ENCODE measurements at regions not wholly inside any gene's neighbourhood (a gene's known extent, or its start where the extent isn't known, plus 50 kb on each side); places are given as distances from the start of the nearest gene placed in this dataset.

DNA sequence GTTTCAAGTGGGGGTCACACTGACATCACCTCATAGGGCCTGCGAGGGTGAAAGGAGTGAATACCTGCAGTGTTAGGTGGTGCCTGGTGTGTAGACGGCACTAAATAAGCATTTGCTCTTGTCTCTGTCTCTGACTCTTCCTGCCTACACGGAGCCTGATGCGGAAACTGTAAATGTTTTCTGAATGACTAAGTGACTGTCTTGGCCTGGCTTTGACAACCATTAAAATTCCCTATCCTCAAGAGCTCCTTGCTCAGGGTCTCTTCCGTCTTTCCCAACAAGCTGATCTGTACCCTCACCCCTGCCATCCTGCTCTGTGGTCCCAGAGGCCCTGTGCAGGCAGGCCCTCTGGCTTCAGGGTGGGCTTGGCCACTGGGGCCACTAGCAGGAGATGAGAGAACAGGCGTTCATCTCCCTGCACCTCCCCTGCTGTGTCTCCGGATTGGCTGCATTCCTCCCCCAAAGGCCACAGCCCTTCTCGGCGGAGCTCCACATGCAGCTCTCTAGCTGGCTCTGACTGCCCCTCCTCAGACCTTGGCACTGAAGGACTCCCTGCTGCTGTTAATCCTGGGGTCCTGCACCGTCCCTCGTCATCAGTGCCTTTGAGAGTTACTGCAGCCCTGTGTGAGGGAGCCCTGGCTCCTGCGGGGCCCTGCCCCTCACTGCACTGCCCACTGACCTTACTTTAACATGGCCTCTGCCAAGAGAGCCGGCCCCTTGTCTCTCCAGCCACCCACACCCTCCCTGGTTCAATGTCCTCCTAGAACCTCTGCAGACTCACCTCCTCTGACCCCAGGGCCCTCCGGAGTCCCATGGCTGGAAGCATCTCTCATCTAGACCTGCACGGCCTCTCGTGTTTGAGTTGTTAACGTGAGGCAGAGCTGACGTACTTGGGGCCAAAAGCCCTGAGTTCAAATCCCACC lies 211.1 kb downstream of the MATN1 start:
- DNase-seq, result no peak

DNA sequence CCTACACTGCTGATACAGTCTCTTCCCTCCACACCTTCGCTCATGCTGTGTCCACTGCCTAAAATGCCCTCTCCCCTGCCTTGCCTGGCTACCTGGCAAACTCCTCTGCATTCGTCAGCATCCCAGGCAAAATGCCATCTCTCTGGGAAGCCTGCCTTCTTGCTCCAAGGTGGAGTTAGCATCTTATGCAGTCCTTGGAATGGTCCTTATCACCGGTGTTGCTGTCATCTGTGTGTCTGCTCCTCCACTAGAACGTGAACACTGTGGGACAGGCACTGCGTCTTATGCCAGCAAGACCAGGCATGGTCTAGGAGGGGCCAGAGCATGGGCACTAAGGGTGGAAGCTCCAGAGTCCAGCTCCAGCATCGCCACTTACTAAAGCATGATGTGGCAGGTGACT lies 211.8 kb downstream of the MATN1 start:
- DNase-seq, result no peak

GRCh38 chr1:30511106-30511505 lies 212.3 kb downstream of the MATN1 start:
- DNase-seq, result no peak

DNA sequence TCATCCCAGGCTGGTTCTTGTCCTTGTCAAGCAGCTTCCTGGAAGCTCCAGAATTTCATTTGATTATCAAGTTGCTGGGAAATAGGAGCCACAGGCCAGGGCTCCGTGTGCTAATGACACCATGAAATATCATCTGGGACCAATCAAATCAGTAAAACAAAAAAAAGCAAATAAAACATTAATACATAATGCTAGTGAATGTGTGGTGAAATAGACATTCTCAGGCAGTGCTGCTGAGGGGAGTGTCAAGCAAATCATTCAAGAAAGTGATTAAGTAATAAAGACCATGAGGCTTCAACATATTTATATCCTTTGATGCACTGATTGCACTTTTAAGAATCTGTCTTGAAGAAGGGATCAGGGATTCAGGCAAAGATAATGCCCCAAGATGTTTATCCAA lies 213.7 kb downstream of the MATN1 start:
- DNase-seq, result no peak

- DNase-seq, result no peak
Measured at GRCh38 chr1:30508611-30509010, 214.8 kb downstream of the MATN1 start.

- DNase-seq, result no peak
Measured at GRCh38 chr1:30508175-30508448, 215.3 kb downstream of the MATN1 start.

- no peak for DNase-seq
Measured at GRCh38 chr1:30507401-30508174, 215.8 kb downstream of the MATN1 start.

DNA sequence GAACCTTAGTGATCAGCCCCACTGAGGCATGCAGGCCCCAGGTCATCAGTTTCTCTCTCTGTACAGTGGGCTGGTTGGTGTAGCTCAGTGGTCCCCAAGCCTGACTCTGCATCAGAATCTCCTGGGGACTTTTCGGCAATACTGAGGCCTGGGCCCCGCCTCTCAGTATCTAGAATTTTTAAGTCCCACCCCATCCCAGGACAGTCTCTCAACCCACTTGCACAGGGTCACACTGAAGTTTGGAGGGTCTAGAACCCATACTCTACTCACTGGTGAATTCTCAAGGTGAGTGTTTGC lies 216.4 kb downstream of the MATN1 start:
- no peak for DNase-seq

GRCh38 chr1:30506291-30507015 lies 216.9 kb downstream of the MATN1 start:
- DNase-seq, result no peak

GRCh38 chr1:30505853-30506252 lies 217.5 kb downstream of the MATN1 start:
- DNase-seq, result no peak

GRCh38 chr1:30492451-30492850 lies 230.9 kb downstream of the MATN1 start:
- no peak for DNase-seq

DNA sequence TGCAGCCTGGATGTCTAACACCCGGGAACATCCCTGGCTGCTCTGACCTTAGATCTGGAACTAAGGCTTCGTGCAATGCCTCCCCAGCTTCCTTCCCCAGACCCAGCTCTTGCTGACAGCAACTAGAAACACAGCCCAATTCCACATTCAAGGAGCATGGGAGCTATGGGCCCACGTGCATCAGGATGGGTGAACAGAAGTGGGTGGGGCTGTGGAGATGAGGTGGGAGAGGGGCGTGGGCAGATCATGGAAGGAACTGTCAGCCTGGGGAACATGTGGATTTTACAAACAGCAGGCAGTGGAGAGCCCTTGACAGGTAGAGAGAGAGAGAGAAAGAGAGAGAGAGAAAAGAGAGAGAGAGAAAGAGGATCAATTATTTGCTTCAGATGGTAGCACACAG lies 231.6 kb downstream of the MATN1 start:
- no peak for DNase-seq

- DNase-seq, result no peak
Measured at GRCh38 chr1:30490554-30491053, 232.8 kb downstream of the MATN1 start.

DNA sequence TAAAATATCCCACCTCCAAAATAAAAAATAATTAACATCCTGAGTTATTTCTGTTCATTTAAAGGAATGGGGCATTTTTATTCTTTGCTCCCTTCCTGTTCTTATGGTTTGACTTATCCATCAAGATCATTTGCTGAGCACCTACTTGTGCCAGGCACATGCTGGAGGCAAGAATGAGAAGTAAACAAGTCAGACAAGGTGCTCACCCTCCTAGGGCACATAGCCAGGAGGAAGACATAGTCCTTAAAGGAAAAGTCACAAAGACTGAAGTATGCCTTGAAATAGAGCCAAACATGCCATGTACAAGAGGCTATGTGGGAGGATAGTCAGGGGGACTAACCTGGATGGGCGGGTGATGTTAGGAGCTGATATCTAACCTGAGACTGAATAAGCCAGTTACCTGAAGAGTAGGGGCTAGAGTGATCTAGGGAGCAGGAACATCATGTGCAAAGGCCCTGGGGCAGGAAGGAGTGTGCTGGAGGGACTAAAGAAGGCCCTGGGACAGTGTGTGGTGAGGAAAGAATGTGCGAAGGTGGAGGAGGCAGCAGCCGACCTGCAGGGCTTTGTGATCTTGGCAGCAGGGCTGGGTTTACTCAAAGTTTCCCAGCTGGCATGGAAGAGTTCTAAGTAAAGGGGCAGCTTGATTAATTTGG lies 233.5 kb downstream of the MATN1 start:
- DNase-seq, result no peak

DNA sequence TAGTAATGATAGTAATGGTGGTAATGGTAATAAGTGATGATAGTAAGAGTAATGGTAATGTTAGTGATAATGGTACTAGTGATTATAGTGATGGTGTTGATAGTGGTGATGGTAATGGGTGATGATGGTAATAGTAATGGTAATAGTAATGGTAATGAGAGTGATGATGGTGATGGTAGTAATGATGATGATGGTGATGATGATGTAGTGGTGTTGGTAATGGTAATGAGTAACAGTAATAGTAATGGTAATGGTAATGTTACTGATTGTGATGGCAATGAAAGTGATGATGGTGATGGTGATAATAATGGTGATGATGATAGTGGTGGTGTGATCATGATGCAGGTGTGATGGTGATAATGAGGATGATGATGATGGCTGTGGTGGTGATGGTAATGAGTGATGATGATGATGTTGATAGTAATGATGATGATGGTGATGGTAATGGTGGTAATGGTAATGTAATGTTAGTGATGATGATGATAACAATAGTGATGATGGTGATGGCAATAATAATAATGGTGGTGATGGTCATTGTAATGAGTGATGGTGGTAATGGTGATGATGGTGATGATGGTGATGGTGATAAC lies 235.0 kb downstream of the MATN1 start:
- DNase-seq, result no peak

GRCh38 chr1:30487042-30487441 lies 236.3 kb downstream of the MATN1 start:
- no peak for DNase-seq

DNA sequence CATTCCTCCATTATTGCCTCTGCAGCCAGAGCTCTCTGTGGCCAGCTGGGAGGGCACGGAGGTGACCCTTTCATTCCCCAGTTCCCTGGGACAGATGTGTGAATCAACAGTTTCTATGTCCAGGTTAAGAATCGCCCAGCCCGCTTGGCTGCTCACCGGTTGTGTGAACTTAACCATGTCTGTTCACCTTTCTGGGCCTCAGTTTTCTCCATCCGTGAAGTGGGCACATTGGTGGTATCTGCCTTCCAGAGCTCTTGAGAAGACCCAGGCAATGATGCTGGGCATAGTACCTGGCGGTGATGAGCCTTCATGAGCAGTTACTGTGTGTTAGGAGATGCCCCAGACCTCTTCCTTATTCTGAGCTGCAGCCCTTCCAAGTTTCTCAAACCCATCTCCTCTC lies 238.3 kb downstream of the MATN1 start:
- no peak for DNase-seq

GRCh38 chr1:30484668-30485067 lies 238.7 kb downstream of the MATN1 start:
- no peak for DNase-seq

GRCh38 chr1:30479575-30479974 lies 243.8 kb downstream of the MATN1 start:
- DNase-seq, result no peak

DNA sequence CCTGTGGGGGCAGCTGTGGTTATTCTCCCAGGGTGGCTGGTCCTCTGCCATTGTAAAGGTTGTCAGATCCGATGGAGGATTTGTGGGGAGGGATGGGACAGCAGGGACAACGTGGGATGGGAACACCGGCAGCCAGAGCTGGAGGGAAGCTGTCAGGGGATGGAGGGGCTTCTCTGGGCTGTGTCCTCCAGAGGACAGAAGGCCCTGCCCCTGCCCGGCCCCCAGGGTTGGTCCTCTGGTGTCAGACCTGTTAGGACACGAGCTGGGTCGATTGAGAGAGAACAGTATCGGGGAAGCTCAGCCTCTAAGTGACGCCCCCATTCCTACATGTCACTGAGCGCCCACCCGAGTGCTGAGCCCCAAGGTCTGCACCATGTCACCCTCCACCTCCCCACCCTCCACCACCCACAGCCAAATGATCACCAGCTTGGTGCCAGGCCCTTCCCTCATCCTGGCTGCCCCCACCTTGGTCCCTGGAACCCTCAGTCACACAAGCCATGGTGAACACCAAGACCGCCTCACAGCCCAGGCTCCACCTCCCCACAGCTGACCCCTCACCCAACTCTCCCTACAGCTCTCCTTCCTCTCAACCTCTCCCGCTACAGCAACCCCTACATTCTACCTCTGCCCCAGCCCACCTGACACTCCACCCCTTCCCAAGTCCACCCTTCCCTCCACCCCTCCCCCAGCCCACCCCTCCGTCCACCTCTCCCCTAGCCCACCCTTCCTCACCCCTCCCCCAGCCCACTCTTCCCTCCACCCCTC lies 244.4 kb downstream of the MATN1 start:
- no peak for DNase-seq

DNA sequence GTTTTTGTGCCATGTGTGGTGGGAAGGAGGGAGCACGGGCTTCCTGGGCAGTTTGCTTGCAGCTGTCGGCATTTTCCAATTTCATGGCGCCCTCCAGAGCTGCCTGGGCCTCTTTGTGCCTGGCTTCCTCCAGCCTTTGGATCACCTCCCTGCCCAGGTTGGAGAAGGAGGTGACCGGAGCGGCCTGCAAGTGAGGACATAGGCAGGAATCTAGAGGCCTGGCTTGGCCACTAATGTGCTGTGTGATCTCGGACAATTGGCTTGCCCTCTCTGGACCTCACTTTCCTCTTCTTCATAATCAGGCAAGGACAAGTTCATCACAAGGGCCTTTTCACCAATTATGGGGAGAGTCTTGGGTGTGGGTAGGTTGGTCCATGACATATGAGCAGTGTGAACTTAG lies 245.1 kb downstream of the MATN1 start:
- no peak for DNase-seq

DNA sequence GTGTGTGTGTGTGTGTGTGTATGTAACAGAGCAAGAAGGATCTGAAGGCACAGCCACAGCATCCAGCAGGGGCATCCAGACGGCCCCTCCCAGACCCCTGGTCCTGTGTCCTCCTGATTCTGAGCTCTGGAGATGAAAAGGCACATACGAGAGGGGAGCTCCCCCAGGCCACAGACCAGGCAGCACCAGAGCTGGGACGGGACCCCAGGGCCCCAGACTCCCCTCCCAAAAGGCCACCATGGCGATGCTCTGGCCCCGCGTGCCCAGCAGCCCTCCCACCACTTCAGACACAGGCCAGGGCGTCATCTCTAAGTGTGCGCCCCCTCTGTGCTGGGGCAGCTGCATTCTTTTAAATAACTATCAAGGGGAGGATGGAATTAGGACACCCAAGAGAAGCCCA lies 245.8 kb downstream of the MATN1 start:
- DNase-seq, result no peak

Data from NCI-H524 treated with DMSO at 0.1 percent for 48 hours (cell line).